ENCODE measurements at regions not wholly inside any gene's neighbourhood (a gene's known extent, or its start where the extent isn't known, plus 50 kb on each side); places are given as distances from the start of the nearest gene placed in this dataset.

DNA sequence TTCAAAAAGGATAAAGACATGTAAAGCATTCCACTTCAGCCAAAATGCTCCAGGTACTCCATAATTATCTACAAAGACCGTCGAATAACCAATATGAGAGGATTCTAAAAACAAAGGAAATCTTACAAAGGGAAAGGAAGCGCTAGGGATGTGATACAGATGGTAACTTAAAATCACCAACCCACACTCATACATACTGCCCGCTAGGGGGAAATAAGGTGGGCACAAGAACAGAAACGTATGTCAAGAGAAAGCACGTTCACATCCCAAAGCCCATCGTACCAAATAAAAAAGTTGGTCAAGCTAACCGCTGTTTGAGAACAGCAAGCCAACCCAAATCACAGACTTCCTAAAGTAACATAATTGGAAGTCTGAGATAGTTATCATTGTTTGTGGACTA lies 429.4 kb downstream of the SHQ1 start:
- TF ChIP-seq CTCF (conservative IDR thresholded peaks at IDR 0.05; ENCODE audit: low read depth, low read length) (no peak), EZH2 (IDR thresholded peaks at IDR 0.05; ENCODE audit: borderline replicate concordance, low read depth, low read length, poor library complexity, severe bottlenecking) (no peak)
